GM12872 (cell line): ENCODE measurements at regions not wholly inside any gene's neighbourhood (a gene's known extent, or its start where the extent isn't known, plus 50 kb on each side); places are given as distances from the start of the nearest gene placed in this dataset.

ENCODE experiments used
- TF ChIP-seq, protein P1 (sequence below): IDR thresholded peaks from 3 replicates; pipeline ENCODE4 v1.5.1; 2011; ENCODE audit warnings: low read depth, mild to moderate bottlenecking, low read length, moderate library complexity; ENCODE audit not compliant: insufficient read depth

DNA sequence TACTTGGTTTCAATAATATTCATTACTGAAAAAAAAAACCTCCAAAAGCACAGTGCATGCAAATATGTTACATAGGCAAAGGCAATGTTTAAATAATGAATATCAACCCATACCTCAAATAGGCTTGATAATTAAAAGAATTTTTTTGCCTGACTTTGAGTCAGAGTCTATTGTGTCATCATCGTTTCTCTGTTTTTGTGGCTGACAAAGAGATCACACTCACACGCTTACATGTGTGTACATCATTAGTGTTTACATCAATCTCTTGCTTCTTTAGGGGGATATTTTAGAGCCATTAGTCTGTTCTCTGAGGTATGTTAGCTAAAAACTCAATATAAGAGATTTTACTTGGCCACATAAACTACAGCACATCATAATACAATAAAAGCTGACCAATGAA lies 150.3 kb upstream of the MMADHC start:
- TF ChIP-seq, protein P1, sequence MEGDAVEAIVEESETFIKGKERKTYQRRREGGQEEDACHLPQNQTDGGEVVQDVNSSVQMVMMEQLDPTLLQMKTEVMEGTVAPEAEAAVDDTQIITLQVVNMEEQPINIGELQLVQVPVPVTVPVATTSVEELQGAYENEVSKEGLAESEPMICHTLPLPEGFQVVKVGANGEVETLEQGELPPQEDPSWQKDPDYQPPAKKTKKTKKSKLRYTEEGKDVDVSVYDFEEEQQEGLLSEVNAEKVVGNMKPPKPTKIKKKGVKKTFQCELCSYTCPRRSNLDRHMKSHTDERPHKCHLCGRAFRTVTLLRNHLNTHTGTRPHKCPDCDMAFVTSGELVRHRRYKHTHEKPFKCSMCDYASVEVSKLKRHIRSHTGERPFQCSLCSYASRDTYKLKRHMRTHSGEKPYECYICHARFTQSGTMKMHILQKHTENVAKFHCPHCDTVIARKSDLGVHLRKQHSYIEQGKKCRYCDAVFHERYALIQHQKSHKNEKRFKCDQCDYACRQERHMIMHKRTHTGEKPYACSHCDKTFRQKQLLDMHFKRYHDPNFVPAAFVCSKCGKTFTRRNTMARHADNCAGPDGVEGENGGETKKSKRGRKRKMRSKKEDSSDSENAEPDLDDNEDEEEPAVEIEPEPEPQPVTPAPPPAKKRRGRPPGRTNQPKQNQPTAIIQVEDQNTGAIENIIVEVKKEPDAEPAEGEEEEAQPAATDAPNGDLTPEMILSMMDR, result no peak

DNA sequence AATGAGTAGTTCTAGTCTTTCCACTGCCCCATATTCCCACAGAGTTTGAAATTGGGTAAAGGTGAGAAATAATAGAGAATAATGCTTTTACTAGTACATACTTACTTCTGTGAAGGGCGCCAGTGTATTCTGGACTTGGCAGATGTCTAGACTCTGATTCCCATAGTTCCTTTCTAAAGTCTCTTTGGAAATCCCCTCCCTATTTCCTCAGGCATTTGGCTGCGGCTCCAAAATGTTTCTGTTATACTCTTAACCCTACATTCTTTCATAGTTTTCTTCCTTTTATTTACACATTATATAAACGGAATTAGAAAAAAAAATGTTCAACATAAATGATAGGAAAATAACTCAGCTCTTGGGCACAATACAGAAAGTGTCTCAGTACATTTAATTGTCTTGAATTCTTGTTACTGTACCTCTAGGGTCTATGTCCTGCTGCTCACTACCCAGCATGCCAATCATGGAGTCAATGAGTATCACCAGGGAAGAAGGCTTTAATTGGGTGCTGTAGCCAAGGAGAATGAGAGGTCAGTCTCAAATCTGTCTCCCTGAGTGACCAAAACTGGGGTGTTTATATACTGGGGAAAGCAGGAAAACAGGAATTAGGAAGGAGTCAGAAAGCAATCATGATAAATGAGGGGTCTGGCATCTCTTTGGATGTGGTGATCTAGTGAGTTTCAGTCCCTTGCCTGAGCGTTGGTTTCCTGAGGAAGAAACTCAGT lies 147.8 kb upstream of the MMADHC start:
- TF ChIP-seq, protein P1, result no peak

DNA sequence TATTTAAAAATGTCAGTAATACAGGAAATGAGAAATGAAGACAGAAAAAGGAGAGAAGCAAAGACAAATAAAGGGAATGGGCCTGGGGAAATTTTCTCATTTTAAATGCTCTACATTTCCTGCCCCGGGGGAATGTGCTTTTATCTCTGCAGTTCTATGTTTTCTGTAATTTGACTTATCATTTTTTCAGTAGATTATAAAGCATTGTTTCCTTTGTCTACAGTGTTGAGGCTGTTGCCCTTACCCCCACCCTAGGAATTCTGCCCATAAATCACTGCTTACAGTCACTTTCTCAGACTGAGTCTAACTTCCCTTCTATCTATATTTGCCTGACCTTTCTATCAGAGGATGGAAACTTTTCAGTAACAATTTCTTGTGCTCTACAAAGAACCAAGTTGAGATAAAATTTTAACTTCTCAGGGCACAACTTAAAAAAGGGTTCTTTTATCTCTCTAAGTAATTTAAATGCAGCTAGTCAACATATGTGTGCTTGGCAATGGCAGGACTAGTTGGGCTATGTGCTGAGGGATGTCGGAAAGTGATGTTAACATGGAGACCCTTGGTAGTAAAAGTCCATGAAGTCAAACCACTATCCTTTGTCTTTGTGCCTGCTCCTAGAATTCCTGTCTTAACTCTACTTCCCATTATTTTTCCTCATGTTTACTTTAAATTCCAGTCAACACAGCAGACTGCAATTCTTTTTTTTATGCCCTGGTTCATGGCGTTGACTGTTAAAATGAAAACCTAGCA lies 146.5 kb upstream of the MMADHC start:
- TF ChIP-seq, protein P1, result no peak

DNA sequence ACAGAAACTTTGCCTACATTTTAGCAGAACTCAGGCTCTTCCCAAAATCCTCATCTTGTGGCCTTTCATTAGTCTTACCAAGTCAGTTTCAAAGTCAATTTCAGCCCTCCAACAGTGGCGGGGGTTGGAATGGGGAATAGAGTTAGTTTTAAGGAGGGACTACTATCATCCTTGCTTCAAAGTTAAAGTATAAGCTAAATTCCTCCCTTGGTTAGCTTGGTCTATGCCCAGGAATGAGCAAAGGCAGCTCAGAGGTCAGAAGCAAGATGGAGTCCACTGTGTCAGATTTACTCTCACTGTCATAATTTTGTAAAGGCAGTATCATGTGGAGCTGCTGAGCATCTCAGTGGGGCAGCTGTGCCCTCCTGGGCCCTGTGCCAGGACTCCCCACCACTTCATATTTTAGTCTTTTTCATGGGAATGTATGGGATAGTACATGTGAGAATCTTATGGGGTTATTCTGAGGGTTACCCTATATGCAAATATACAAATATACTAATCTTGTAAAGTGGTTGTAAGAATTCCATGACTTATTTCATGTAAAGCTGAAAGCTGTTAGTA lies 145.2 kb upstream of the MMADHC start:
- TF ChIP-seq, protein P1, result no peak

DNA sequence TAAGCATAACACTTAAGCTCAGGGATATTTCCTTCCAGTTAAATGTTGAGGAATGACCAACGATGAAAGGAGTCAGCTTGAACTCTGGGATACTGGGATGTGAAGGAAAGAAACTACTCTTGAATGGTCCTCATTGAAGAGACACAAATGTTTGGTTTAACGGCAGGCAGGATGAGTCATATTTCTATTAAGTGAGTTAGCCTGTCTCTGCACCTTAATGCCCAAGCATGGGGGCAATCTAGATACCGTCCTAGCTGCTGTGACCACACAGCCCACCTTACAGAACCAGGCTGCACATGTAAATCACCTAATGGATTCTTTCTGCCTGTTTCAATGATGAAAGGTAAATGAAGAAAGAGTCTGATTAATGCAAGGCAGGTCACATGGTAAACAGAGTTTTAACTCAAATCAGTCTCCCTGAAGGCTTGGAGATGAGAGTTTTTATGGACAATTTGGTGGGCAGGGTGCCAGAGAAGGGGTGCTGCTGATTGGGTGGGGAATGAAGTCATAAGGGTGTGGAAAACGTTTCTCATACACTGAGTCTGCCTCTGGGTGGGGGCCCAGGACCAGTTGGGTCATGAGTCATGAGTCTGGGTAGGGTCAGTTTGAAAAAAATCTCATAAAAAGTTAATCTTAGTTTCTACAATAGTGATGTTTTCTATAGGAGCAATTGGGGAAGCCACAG lies 144.6 kb upstream of the MMADHC start:
- TF ChIP-seq, protein P1, result no peak

DNA sequence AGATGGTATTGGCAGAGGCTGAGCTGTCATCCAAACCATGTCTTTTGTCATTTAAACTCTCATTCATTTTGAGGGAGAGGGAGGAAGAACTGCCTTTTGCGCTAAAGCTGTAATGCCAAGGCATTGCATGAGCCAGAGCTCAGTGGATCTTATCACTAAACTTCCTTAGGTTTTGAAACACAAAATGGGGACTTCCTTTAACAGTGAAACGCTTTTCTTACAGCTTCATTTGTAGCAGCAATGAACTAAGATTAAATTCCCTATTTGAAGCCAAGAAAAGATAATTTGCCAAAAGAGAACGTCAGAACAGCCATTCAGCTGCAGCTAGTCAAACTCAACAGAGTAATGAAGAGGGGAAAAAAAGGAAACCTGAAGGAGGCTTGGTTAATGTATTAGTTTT lies 143.5 kb upstream of the MMADHC start:
- TF ChIP-seq, protein P1, result no peak

DNA sequence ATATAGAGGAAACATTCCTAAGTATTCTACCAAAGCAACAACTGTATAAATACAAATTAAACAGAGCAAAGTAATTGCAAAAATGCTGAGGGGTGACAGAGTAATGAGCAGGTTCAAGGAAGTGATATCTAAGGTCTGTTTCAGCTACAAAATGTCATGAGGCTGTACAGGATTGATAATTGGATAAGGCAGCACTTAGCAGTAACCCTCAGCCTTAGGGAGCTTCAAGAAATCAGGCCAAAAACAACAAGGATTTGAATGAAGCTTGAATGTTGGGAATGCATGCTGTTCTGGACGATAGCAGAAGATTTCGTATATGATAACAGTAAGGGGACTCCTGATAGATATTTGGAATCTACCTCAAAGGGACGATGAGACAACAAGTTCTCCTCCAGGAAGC lies 142.0 kb upstream of the MMADHC start:
- TF ChIP-seq, protein P1, result no peak
